Fibroblast of the aortic adventitia (primary cell): ENCODE measurements at regions not wholly inside any gene's neighbourhood (a gene's known extent, or its start where the extent isn't known, plus 50 kb on each side); places are given as distances from the start of the nearest gene placed in this dataset.

Source experiments
- DNase-seq: peaks from one replicate; pipeline ENCODE4 v3.0.0-alpha.2; 2010; ENCODE audit warnings: low read depth
- H3K4me3 ChIP-seq: 2 replicates; pipeline ENCODE4 v1.5.1; 2011; ENCODE audit warnings: low read depth, mild to moderate bottlenecking, control low read depth, low read length, moderate library complexity
- TF ChIP-seq, protein P1 (sequence below): IDR thresholded peaks from 2 replicates; pipeline ENCODE4 v1.5.1; 2011; ENCODE audit warnings: mild to moderate bottlenecking, low read length, control low read depth, inconsistent platforms; ENCODE audit not compliant: insufficient read depth

DNA sequence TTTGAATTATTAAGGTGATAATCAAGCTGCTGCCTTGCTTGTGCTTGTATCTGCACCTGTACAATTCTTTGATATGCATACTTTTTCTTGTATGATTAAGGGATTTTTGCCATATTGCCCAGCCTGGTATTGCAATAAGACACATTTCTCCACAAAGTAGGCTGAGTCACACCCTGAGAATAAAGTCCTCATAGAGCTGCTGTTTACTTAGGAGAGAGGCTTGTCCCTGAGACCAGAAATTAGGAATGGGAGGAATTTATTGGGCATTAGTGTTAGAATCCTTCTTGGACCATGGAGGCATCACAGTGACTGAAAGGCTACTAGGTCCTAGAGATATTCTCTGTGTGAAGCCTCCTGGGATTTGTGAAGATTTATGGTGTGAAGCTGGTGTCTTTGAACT, 506.8 kb upstream of the FBXO33 start:
- TF ChIP-seq, protein P1, sequence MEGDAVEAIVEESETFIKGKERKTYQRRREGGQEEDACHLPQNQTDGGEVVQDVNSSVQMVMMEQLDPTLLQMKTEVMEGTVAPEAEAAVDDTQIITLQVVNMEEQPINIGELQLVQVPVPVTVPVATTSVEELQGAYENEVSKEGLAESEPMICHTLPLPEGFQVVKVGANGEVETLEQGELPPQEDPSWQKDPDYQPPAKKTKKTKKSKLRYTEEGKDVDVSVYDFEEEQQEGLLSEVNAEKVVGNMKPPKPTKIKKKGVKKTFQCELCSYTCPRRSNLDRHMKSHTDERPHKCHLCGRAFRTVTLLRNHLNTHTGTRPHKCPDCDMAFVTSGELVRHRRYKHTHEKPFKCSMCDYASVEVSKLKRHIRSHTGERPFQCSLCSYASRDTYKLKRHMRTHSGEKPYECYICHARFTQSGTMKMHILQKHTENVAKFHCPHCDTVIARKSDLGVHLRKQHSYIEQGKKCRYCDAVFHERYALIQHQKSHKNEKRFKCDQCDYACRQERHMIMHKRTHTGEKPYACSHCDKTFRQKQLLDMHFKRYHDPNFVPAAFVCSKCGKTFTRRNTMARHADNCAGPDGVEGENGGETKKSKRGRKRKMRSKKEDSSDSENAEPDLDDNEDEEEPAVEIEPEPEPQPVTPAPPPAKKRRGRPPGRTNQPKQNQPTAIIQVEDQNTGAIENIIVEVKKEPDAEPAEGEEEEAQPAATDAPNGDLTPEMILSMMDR, result no peak
- H3K4me3 ChIP-seq, result no peak overlapping the region
- DNase-seq, result no peak

GRCh38 chr14:39912192-39913100, 480.2 kb upstream of the FBXO33 start:
- DNase-seq, result no peak
- H3K4me3 ChIP-seq, result no peak overlapping the region
- TF ChIP-seq, protein P1, result no peak

- H3K4me3 ChIP-seq, result no peak overlapping the region
- DNase-seq, result no peak
- TF ChIP-seq, protein P1, result no peak
Observed at GRCh38 chr14:39897657-39898056, 465.4 kb upstream of the FBXO33 start.

GRCh38 chr14:39890026-39890425, 457.8 kb upstream of the FBXO33 start:
- DNase-seq, result no peak
- TF ChIP-seq, protein P1, result no peak
- no peak overlapping the region for H3K4me3 ChIP-seq

DNA sequence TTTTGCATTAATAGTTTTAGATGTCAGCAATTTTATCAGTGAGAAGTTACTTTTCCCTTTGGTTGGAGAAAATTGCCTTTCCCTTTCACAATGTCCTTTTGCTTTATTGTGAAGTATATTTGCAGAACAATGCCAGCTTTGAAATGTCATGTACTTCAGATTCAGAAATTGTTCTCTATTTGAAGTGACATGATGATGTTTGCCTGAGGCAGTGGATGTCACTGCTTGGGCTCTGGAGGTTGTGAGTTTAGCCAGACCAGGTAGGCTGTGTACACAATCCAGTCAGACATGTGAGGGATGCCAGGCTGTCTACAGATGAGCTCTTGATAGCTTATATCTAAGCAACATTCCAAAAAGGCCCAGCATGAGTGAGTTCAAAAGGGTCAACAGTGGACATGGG, 451.9 kb upstream of the FBXO33 start:
- TF ChIP-seq, protein P1, result no peak
- no peak overlapping the region for H3K4me3 ChIP-seq
- no peak for DNase-seq

- H3K4me3 ChIP-seq, result no peak overlapping the region
- TF ChIP-seq, protein P1, result no peak
- DNase-seq, result no peak
Observed at GRCh38 chr14:39880965-39881364, 448.7 kb upstream of the FBXO33 start.
